ENCODE measurements at regions not wholly inside any gene's neighbourhood (a gene's known extent, or its start where the extent isn't known, plus 50 kb on each side); places are given as distances from the start of the nearest gene placed in this dataset.

DNA sequence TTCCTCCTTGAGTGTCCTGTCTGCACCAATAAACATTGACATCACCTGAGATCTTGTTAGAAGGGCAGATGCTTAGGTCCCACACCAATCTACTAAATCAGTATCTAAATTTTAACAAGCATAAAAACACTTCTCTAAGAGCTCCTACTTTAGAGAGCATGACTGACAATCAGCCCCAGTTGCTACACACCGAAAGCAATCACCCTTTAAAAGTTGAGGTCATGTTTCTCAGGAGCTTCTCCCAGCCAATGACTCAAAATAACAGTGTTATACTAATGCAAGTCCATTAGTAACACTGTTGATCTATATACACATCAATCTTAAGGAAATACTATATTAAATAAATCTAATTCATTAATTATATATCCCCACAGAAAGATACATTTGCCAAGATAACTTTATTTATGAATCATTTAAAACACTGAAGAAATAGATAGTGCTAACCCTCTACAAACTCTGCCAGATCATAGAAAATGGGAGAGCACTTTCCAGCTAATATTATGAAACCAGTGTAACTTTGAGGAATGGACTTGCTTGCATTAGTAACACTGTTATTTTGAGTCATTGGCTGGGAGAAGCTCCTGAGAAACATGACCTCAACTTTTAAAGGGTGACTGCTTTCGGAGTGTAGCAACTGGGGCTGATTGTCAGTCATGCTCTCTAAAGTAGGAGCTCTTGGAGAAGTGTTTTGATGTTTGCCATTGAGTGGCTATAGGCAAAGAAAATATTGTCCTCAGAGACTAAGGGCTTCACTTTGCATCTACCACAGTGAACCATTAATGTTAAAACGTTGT, 109.8 kb upstream of the HDX start:
- peaks cover 0 to 3% of the 10 kb centered on the region in 2 donors for H3K9me3 Mint-ChIP-seq
- Histone ChIP-seq H3K9me3 (ENCODE audit: control insufficient read depth, insufficient read depth, low read length) (no peaks in the 10 kb centered on the region), H3K4me1 (ENCODE audit: control insufficient read depth, insufficient read depth, low read length) (no peaks in the 10 kb centered on the region), H3K27me3 (ENCODE audit: control insufficient read depth, insufficient read depth, low read length) (no peaks in the 10 kb centered on the region), H3K4me3 (ENCODE audit: low read length) (no peak overlapping the region), H3K27ac (ENCODE audit: low read length) (no peak overlapping the region), H3K36me3 (ENCODE audit: control insufficient read depth, insufficient read depth, low read length) (no peaks in the 10 kb centered on the region)
- H3K4me1 Mint-ChIP-seq, result no peaks in the 10 kb centered on the region
- H3K27me3 Mint-ChIP-seq (ENCODE audit: low read depth in 2 of 2), result no peaks in the 10 kb centered on the region
- ATAC-seq (no peak), DNase-seq (no peak)
- peaks cover 8% of the 10 kb centered on the region for H3K36me3 Mint-ChIP-seq
- intact Hi-C loops (cut with micrococcal nuclease), result no loop called here
- WGBS (ENCODE audit: insufficient coverage), result 75% methylated on average over 1 of the region's 3 CpGs
- TF ChIP-seq, protein P1, sequence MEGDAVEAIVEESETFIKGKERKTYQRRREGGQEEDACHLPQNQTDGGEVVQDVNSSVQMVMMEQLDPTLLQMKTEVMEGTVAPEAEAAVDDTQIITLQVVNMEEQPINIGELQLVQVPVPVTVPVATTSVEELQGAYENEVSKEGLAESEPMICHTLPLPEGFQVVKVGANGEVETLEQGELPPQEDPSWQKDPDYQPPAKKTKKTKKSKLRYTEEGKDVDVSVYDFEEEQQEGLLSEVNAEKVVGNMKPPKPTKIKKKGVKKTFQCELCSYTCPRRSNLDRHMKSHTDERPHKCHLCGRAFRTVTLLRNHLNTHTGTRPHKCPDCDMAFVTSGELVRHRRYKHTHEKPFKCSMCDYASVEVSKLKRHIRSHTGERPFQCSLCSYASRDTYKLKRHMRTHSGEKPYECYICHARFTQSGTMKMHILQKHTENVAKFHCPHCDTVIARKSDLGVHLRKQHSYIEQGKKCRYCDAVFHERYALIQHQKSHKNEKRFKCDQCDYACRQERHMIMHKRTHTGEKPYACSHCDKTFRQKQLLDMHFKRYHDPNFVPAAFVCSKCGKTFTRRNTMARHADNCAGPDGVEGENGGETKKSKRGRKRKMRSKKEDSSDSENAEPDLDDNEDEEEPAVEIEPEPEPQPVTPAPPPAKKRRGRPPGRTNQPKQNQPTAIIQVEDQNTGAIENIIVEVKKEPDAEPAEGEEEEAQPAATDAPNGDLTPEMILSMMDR (IDR thresholded peaks at IDR 0.05), result no peak
- no peak overlapping the region for H3K27ac Mint-ChIP-seq
- no peak overlapping the region for H3K4me3 Mint-ChIP-seq

- Mint-ChIP-seq H3K4me3 (no peak overlapping the region), H3K27ac (no peak overlapping the region), H3K36me3 (no peaks in the 10 kb centered on the region), H3K9me3 (peaks cover 0 to 8% of the 10 kb centered on the region in 2 donors), H3K4me1 (no peaks in the 10 kb centered on the region), H3K27me3 (ENCODE audit: low read depth in 2 of 2) (no peaks in the 10 kb centered on the region)
- Histone ChIP-seq H3K9me3 (ENCODE audit: control insufficient read depth, insufficient read depth, low read length) (no peaks in the 10 kb centered on the region), H3K27me3 (ENCODE audit: control insufficient read depth, insufficient read depth, low read length) (no peaks in the 10 kb centered on the region), H3K4me3 (ENCODE audit: low read length) (no peak overlapping the region), H3K4me1 (ENCODE audit: control insufficient read depth, insufficient read depth, low read length) (no peaks in the 10 kb centered on the region), H3K36me3 (ENCODE audit: control insufficient read depth, insufficient read depth, low read length) (no peaks in the 10 kb centered on the region), H3K27ac (ENCODE audit: low read length) (no peak overlapping the region)
- 44% methylated on average over 2 of the region's 3 CpGs for WGBS (ENCODE audit: insufficient coverage)
- no peak for ATAC-seq
- TF ChIP-seq, protein P1 (IDR thresholded peaks at IDR 0.05), result no peak
- intact Hi-C loops (cut with micrococcal nuclease), result no loop called here
- DNase-seq, result no peak
These were observed 132.0 kb upstream of the HDX start for GRCh38 chrX:84634201-84634782.

DNA sequence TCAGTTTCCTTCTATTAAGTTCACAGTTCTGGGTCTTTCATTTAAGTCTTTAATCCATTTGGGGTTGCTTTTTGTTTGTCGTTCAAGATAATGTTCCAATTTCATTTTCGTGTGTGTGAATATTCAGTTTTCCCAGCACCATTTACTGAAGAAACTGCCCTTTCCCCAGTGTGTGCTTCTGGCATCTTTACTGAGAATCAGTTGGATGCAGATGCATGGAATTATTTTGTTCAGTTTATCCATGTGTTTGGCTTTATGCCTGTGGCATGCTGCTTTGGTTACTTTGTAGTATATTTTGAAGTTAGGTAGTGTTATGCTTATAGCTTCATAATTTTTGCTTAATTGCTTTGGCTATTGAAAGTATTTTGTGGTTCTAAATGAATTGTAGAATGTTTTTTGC, 163.8 kb upstream of the HDX start:
- Mint-ChIP-seq H3K4me1 (no peaks in the 10 kb centered on the region), H3K36me3 (no peaks in the 10 kb centered on the region), H3K27ac (no peak overlapping the region), H3K27me3 (ENCODE audit: low read depth in 2 of 2) (no peaks in the 10 kb centered on the region), H3K4me3 (no peak overlapping the region), H3K9me3 (no peaks in the 10 kb centered on the region)
- intact Hi-C loops (cut with micrococcal nuclease), result no loop called here
- Histone ChIP-seq H3K9me3 (ENCODE audit: control insufficient read depth, insufficient read depth, low read length) (no peaks in the 10 kb centered on the region), H3K36me3 (ENCODE audit: control insufficient read depth, insufficient read depth, low read length) (no peaks in the 10 kb centered on the region), H3K4me3 (ENCODE audit: low read length) (no peak overlapping the region), H3K4me1 (ENCODE audit: control insufficient read depth, insufficient read depth, low read length) (no peaks in the 10 kb centered on the region), H3K27ac (ENCODE audit: low read length) (no peak overlapping the region), H3K27me3 (ENCODE audit: control insufficient read depth, insufficient read depth, low read length) (no peaks in the 10 kb centered on the region)
- WGBS (ENCODE audit: insufficient coverage), result no CpG with 5 or more reads among the region's 2 CpGs
- TF ChIP-seq, protein P1 (IDR thresholded peaks at IDR 0.05), result no peak
- DNase-seq, result no peak
- no peak for ATAC-seq

Measured in natural killer cell (primary cell).